GM18868 (cell line): ENCODE measurements at regions not wholly inside any gene's neighbourhood (a gene's known extent, or its start where the extent isn't known, plus 50 kb on each side); places are given as distances from the start of the nearest gene placed in this dataset.
"Not testable (repeated sequence)": the region's sequence is repeated elsewhere in the genome, so short reads cannot be mapped to it uniquely, and the experiment has no call there.

Experiments used
- ATAC-seq: cut with Tn5 transposase; IDR thresholded peaks from one replicate; pipeline ENCODE4 v1.9.1; 2021; ENCODE audit warnings: mild to moderate bottlenecking, moderate library complexity; ENCODE audit not compliant: unreplicated experiment

DNA sequence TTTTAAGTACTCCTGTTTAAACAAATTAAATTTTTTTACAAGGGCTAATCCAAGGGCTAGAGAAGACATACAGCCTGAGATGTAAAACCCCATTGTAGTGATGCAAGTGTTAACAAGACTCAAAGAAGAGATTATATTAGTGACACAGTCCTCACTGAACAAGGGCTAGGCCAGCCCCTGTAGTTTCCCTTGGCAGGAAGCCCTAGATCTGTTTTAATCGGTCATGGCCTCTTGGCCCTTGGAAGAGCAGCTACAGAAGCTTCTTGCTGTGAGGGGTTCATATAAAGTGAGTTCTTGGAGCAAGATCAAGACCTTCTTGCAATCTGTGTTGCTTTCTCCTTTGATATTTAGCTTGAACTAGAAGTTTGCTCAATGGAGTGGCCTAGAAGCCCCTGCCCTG, 1339.4 kb downstream of the XPNPEP1 start:
- no peak for ATAC-seq

DNA sequence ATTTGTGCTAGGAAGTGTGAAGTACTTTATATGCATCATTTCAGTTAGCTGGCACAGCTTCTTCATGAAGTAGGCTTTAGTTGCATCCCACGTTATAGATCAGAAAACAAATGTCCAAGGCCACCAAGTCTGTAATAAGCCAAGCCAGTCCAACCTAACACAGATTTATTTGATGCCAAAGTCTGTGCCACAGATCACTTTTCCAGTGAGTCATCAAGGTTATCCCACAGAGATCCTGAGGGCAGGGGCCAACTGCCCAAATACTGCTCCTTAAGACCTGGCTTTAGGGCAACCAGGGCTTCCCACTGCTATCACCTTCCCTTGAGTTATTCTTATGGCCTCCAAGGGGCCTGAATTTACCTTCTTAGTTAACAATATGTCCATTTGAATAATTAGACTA, 1340.4 kb downstream of the XPNPEP1 start:
- no peak for ATAC-seq

DNA sequence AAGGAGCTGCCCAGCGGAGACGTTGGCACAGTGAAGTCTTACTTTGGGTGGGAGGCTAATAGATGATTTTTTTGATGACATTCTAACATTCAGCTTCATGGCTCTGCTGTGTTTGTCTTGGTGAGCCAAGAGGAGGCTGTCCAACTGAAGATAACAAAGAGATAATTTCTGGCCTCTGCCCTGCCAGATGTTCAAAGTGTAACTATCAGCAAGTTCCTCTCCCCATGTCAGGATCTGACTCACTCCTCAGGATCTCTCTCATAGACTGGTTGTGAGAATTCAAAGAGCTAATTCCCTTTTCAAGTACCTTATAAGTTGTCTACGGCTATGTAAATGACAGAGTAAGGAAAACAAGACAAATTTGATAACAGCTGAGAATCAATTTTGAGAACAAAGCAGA, 1340.9 kb downstream of the XPNPEP1 start:
- no peak for ATAC-seq

DNA sequence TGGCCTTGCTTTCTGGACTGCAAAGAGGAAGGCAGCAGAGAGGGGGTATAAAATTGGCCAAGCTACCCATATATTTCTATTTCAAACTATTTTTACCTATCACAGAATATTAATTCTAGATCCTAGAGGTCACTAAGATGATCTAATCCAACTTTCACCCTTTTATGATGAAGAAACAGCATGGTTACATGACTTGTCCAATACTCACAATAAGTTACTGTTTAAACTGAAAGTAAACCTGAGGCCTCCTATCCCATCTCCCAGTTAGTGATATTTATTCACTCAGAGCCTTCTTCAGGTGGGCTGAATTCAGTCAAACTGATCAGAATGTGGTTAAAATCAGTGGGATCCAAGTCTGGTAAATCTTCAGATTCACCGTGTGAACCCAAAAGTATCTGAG, 1345.1 kb downstream of the XPNPEP1 start:
- ATAC-seq, result no peak

DNA sequence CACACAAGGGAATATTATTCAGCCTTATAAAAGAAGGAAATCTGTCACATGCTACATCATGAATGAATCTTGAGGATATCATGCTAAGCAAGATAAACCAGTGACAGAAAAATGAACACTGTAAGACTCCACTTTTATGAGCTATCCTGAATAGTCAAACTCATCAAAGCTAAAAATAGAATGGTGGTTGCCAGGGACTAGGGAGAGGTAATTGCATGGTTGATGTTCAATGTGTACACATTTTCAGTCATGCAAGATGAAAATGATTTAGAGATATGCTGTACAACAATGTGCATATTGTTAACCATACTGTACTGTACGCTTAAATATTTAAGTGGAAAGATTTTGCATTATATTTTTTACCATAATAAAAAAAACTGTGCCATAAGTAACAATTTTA, 1349.1 kb downstream of the XPNPEP1 start:
- ATAC-seq, result no peak

DNA sequence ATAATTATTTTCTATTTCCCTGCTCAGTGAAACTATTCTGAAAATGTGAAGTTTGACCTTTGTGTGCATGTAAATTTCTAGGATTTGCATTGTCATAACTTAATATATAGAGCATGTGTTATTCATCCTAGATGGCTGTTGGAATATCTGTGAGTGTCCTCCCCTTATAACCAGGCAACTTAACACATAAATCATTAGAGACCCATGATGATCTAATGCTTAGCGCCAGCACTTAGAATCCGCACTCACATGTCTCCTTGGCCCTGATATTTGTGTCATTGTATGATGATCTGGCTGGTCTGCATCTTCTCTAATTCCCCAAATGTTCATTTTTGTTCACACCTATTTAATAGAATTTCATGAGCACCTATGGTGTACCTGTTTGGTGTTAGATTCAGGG, 1354.5 kb downstream of the XPNPEP1 start:
- ATAC-seq, result no peak

DNA sequence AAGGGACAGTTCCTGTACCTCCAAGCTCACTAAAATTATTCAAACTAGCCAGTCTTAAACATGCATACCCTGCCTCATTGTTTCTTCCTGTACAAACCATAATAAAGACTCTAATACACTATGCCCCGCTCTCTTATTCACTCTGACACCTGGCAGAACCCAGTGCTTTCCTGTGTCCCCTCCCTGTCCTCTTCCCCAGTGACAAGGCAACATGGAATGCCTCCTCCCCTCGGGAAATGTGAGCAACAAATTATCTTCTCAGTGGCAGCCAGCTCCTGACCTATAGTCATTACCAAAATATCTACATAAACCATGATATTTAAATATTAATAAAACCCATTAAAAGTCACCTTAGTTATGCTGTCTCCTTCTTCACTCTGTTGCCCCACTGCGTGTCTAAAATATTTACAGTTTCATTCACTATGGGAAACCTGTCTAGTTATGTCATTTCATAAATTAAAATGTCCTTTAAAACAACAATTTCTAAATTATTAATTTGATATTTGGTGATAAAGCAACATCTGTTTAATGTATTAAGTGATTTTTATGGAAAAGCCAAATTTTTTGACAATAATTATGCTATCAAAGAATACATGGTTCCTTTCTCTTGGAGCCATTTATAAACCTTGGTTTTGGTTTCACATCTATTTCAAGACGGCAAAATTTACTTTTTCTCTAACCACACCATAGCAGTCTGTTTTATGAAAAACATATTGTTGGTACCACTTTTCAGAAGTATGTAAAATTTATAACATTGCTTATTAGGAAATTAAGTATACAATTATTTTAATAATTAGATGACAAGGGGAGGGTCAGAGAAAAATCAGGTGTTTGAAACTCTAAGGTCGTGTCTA, 1355.2 kb downstream of the XPNPEP1 start:
- ATAC-seq, result peak; percentile 77

DNA sequence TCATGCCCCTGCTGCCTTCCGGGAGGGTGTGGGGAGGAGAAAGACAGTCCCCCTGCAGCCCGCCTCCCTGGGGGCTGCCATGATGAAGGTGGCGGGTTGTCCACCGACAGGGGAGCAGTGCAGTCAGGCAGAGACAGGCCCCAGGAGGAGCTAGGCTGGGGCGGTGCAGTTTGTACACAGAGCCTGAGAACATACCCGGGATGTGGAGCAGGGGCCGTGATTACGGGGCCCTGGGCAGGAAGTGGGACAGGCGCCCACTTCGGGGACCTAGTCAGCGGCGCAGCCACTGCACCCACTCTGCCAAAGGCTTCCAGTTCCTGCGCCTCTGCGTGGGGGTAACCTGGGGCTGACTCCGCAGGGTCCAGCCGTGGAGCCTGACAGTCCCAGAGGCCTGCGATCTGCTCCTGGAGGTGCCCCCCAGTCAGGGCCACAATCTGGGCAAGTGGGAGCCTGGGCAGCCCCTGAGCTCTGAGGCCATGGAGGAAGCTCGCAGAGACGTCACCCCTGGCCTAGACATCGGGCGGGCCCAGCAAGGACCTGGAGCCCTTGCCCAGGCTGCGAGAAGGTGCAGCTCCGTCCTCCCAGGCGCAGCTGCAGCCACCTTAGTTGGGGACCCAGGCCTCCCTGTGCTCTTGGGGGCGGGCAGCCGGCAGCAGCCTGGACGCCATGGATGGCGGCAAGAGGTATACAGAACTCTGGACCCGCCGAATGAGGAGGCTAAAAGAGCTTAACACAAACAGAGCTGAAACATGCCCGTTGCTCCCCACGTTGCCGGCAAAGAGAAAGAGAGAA, 1356.8 kb downstream of the XPNPEP1 start:
- no peak for ATAC-seq

DNA sequence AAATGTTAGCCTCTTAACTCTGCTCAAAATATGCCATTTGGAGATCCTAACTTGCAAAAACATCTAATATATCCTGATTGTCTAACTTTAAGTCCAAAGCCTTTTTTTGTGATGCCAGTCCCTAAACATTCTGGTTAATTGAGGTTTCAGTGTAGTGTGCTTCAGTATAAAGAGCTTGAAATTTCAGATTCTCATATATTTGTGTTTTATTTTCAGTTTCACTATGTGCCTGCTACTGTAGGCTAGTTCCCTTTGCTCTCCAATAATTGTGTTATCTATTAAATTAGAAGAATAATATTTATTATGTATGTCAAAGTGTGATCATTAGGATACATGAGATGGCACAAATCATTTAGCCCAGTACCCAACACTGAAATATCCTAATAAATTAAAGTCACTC, 1361.2 kb downstream of the XPNPEP1 start:
- ATAC-seq, result peak; percentile 70

DNA sequence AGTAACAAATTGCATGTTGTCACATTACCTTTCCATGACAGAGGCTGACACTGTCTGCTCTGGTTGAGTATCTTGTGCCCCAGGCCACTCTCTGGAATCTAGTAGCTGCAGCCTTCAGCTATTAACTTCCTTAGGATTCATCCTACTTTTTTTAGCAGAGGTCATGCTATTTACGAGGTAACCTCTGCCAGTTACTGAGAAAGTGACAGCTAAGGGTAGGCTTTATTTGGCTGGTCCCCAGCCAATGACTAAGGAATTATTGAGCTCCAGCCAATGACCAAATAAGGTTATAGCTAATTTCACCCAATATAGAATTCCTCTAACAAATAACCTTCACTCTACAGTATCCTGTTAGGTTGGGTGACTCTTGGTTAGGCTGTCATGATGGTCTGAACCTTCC, 1361.7 kb downstream of the XPNPEP1 start:
- no peak for ATAC-seq

DNA sequence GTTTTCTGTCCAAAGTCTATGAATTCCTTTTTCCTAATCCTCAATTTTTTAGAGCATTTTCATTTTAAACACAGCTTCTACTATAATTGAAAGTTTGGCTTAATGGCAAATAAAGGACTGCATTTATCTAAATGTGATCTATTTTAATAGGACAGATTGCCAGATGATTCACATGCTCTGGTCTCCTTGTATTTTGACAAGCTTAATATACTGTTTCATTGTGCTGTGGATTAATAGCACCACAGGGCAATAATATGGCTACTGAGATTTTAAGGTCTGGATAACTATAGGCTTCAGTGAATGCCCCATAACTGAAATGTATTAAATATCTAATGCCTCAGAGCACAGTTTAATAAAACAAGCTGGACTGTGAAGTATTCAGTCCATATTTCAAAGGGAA, 1362.8 kb downstream of the XPNPEP1 start:
- ATAC-seq, result no peak

DNA sequence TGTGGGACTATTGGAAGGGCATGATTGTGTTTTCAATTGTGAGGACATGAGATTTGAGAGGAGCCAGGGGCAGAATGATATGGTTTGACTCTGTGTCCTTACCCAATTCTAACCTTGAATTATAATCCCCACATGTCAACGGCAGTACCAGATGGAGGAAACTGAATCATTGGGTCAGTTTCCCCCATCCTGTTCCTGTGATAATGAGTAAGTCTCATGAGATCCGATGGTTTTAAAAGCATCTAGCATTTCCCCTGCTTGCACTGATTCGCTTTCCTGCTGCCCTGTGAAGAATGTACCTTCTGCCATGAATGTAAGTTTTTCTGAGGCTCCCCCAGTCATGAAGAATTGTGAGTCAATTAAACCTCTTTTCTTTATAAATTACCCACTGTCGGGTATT, 1367.1 kb downstream of the XPNPEP1 start:
- ATAC-seq, result no peak

DNA sequence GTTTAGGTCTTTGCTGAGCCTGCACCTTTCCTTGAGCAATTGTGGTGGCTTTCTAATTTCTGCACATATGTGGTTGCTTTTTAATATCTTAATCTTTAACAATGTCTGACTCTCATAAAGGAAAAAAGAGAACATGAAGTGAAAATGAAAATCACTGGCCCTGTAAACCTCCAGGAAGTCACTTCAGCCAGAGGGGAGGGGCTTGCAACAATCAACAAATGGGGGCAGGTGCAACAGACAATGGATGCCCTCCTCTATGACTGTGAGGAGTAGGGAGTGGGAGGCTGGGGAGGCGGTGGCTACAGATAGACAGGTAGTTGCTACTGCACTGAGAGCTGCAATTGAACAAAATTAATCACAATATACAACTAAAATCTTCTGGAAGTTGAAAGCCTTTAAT, 1377.4 kb downstream of the XPNPEP1 start:
- ATAC-seq, result peak; percentile 83

DNA sequence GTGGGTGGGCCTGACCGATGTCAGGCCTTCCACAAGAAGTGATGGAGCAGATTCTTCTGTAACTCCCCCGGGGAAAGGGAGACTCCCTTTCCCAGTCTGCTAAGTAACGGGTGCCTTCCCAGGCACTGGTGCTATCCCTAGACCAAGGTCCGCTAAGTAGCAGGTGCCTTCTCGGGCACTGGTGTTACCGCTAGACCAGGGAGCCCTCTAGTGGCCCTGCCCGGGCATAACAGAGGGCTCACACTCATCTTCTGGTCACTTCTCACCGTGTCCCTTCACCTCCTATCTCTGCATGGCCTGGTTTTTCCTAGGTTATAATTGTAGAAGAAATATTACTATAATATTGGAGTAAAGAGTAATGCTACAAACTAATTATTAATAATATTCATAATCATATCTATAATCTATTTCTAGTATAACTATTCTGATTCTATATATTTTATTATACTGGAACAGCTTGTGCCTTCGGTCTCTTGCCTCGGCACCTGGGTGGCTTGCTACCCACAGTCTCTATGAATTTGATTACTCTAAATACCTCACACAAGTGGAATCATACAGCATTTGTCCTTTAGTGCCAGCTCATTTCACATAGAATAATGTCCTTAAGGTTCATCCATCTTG, 1378.7 kb downstream of the XPNPEP1 start:
- peak; percentile 78 for ATAC-seq

DNA sequence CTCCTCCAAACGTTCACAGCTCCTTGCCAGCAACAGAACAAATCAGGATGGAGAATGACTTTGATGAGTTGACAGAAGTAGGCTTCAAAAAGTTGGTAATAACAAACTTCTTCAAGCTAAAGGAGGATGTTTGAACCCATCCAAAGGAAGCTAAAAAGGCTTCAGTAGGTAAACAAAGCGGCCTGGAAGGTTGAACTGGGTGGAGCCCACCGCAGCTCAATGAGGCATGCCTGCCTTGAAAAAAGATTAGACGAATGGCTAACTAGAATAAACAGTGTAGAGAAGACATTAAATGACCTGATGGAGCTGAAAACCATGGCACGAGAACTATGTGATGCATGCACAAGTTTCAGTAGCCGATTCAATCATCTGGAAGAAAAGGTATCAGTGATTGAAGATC, 1369.0 kb upstream of the SORCS1 start:
- ATAC-seq, result not testable (repeated sequence)

DNA sequence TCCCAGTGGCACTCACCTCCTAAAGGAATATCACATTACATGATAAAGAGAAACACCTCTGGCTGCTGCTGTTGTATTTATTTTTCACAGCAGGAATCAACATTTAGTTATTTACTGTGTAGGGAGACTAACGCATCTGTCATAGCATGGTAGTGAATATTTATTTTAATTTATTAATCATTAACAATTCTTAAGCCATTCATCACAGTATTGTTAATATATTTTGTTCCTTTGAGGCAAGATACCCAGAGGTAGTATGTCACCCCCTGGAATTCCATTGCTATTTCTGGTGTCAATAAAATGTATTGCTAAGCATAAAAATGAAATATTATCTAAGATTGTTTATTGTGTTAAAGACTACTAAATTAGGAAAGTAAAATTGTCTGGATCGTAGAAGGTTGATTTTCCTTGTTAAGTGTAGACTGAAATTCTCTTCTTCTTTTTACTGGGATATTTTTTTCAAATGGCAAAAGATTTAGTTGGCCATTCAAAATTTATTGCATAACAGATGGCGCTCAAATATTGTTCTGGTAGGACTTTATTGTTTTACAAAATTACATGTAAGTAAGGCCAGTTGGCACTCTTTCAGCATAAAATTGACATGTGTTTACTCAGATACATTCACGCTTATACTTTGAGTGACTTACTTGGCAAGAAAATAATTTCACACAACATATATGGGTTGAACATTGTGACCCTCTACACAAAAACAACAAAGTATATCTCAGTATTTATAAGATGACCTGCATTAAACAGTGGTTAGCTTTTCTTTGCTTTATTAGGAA, 1358.7 kb upstream of the SORCS1 start:
- no peak for ATAC-seq

DNA sequence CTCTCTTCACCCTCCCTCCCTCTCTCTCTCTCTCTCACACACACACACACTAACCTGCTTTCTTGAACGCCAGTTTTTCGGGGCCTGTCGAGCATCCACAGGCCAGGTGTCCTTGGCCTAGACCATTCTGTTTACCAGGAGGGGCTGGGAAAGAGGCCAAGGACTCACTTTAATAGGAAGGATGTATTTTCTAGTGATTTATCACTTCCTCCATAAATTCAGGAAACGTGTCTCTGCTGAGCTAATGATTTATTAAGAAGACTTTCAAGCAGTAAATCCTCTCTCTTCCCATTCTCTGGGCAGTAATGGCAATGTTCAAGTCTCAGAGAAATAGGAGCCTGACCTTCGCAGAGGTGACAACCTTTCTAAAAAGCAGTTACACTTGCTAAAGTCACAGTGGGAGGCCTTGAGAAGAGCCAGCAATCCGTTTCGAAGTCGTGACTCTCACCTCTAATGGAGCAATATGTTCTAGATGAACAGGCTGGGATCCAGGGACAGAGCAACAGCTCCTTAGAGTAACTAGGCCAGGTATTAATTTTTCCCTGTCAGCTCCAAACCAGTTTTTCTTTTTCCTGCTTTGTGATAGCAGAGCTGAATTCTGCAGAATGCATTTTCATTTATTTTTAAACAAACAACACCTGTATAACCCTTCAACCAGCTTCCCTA, 1357.5 kb upstream of the SORCS1 start:
- ATAC-seq, result no peak

DNA sequence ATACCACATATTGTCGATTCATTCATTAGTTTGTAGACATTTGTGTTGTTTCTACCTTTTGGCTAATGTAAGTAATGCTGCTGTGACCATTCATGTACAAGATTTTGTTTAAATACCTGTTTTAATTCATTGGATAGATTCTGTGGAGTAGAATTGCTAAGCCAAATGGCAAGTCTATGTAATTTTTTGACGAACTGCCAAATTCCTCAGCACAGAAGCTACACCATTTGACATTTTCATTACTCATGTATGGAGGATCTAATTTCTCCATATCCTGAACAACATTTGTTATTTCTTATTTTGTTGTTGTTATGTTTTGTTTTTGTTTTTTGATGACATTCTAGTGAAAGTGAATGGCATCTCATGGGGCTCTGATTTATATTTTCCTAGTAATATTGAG, 1351.3 kb upstream of the SORCS1 start:
- no peak for ATAC-seq

DNA sequence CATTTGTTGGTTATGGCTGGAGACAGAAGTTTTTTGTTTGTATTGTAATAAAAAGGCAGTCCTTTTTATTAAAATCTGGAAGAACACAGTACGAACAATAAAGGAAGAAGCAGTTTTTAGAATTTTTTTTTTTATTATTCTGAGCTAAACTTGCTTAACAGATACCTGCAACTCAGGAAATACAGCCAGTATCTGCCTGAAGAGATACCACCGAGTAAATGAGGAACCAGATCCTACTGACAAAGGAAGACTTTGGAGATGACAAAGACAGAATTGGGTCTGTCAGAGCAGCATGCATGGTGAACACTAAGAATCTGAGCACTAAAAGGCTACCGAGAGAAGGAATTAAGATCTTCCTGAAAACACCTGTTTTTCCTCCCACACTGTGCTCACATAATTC, 1335.9 kb upstream of the SORCS1 start:
- no peak for ATAC-seq

DNA sequence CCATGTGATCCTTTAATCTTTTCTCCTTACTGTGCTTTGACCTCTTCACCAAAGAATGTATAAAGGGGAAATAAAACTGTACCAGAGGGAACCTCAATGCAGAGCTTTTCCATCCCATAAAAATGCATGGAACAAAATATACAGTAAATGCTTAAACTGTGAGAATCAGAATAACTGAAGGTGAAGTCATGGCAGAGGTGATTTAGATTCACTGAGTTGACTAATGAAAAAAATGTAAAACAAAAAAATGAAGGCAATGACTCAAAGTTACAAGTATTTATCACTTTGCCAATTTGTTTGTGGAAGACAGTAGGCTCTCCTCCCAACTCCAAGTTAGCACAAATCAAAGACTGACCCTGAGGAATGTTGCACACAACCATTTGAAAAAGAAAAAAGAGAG, 1331.6 kb upstream of the SORCS1 start:
- ATAC-seq, result no peak

DNA sequence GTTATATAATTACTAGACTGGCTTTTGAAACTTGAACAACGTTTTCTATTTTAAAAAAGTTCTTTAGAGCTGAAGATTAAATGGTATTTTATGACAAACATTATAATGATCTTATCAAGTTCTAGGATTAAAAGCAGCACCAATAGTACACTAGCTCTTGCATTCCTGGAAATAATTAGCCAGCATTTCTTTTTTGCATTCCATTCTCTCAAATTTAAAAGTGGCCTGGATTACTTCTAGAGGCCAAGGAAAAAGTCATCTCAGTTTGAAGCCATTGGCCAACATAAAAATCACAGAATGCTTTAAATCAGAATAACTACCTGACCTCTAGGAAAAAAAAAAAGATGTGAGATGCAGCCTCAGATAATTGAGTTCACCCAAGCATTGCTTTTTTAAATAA, 1326.4 kb upstream of the SORCS1 start:
- no peak for ATAC-seq
